Ureter (tissue), 1 donor: ENCODE measurements at regions not wholly inside any gene's neighbourhood (a gene's known extent, or its start where the extent isn't known, plus 50 kb on each side); places are given as distances from the start of the nearest gene placed in this dataset.

Experiments
- DNase-seq: peaks from one replicate; pipeline ENCODE4 v3.0.0-alpha.2; 2020; ENCODE audit warnings: low spot score
- donor health status: DM: yes; HTN: yes; CAD: no.

- no peak for DNase-seq
These were observed 277.4 kb upstream of the CHRNA7 start for GRCh38 chr15:31752905-31753304.

DNA sequence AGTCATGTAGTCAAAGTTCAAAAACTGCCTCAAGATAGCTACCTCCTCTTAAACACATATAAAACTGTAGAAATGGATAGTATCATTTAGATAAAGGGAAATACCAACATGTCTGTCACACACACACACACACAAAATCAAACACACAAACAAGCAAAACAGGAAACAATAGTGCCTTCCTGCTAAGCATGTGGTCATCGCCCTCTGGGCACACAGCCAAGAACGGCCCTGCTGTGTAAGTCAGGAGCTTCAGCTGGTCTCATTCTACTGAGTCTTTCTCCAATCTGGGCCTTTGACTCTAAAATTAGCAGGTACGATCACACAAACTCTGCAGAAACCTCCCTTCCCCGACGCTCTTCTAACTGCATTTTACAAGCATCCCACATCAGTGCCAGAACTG, 272.2 kb upstream of the CHRNA7 start:
- DNase-seq, result peak; percentile 88

GRCh38 chr15:31768055-31768454, 262.3 kb upstream of the CHRNA7 start:
- no peak for DNase-seq

DNA sequence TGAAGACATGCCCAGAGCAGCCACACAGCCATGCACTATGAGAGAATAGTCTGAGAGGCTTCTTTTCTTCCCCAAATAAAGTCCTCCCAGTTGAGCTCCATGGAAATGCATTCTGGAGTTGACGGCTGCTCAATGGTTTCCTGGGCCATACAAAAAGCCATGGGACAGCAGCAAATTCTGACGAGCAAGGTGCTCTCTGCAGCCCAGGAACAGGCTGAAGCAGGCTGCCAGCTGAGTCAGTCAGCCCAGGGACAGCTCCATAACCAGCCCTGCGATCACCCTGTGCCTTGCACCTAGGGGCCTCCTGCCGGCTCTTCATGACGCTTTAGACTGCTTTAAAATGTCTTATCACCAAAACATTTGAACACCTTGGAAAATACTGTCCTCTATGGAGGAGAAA, 256.3 kb upstream of the CHRNA7 start:
- DNase-seq, result no peak

GRCh38 chr15:31776039-31776438, 254.3 kb upstream of the CHRNA7 start:
- no peak for DNase-seq

DNA sequence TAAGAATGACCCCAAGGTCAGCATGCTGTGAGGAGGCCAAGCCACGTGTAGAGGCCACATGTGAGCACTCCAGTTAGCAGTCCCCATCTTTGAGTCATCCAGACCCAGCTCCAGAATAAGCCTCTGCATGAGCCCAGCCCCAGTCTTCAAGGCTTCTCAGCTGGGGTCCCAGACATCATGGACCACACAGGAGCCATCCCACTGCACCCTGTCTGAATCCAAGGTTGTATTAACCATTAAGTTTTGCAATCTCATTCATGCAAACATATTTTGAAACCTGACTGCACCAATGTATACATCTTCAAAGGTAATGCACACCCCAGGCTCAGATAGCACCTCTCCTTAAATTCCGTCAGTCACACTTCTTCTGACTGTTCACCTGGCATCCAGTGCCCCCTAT, 249.1 kb upstream of the CHRNA7 start:
- DNase-seq, result no peak

DNA sequence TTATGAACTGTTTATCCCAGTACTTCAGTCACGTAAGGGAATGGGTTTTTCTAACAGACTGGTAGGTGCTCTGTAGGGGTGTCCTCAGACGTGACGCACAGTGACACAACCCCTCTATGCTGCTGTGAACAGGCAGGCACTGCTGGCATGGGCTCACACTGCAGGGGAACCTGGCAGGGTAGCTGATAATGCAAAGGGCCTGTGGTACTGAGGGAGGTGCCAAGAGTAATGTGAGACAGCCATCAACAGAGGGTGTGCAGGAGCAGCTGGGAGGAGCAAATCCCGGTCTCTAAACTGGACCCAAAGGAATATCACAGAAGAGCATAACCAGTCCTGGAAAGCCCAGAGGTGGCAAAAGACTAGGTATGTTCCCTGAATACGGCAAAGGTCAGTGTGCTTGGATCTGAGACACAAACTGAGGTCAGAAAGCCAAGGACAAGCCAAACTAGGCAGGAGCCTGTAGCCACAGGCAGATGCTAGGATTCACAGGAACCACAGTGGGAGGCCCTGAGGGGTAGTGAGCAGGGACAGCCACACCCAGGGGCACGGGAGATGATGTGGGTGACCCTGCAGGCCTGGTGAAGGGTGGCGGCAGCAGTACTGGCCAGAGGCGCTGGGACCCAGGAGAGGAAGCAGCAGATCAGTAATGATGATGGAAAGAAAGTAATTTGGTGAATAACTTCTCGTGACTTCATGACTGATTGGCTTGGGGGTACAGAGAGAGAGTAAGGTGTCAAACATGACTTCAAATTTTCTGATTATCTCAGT, 248.1 kb upstream of the CHRNA7 start:
- DNase-seq, result no peak

DNA sequence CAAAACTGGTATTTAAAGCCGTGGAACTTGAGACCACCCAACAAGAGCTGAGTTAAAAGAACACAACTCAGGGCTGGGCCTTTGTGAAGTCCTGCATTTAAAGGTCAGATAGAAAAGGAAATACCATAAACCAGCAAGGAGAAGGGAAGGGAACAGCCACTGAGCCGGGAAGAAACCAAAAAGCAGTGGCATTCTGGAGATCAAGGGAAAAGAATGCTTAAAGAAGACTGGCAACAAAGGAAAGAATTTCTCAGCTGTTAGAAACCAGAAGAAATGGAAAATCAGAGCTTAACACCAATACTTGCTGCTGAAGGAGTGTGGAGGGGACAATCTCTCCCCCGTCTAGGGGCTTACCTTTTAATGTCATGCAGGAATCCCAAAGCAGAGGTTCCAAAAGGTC, 247.4 kb upstream of the CHRNA7 start:
- DNase-seq, result no peak

- no peak for DNase-seq
These were observed 244.0 kb upstream of the CHRNA7 start for GRCh38 chr15:31786360-31786759.

- DNase-seq, result no peak
These were observed 242.2 kb upstream of the CHRNA7 start for GRCh38 chr15:31788104-31788503.

GRCh38 chr15:31792611-31793199, 237.6 kb upstream of the CHRNA7 start:
- DNase-seq, result no peak

- no peak for DNase-seq
These were observed 231.0 kb upstream of the CHRNA7 start for GRCh38 chr15:31799319-31799714.

DNA sequence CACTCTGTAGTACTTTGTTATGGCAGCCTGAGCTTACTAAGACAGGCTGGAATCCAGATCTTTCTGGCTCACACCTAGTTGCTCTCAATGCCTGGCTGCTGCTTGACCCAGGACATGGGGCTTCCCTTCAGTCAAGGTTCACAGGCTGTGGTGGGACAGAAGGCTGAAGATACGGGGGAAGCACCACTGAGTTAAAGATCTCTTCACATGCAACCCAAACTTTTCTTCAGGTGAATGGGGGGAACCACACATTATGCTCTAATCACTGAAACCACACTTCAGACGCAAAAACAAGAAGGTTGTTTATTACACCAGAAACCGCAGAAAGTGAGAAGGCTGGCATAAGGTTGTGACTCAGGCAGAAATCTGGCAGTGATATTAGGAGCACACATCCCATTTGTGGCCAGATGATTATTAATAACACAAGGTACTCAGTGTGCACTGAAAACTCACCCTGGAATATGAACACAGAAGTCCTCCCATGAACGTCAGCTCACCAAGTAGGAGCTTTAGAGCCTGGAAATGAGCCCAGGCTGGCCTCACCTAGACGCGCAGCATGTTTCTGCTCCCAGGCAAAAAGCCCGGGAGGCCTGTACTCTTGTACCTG, 230.5 kb upstream of the CHRNA7 start:
- DNase-seq, result no peak

DNA sequence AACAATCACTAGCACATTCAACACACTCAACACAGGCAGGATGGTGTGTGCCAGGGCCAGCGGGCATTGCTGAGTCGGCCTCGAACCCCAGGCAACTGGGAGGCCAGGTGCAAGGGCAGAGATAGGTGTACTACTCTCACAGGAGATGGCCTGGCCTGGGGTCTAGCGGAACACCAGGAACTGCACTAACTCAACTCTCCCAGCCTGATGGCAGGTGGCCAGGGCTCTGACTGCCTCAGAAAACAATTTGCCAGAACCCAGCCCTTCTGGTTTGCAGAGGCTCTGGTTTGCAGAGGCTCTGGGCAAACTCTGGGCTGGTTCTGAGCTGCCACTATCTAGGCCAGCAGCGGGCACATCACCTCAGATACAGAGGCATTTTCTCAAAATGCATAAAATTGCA, 229.2 kb upstream of the CHRNA7 start:
- DNase-seq, result no peak

GRCh38 chr15:31802761-31803160, 227.6 kb upstream of the CHRNA7 start:
- DNase-seq, result no peak

- no peak for DNase-seq
These were observed 226.9 kb upstream of the CHRNA7 start for GRCh38 chr15:31803388-31803884.

DNA sequence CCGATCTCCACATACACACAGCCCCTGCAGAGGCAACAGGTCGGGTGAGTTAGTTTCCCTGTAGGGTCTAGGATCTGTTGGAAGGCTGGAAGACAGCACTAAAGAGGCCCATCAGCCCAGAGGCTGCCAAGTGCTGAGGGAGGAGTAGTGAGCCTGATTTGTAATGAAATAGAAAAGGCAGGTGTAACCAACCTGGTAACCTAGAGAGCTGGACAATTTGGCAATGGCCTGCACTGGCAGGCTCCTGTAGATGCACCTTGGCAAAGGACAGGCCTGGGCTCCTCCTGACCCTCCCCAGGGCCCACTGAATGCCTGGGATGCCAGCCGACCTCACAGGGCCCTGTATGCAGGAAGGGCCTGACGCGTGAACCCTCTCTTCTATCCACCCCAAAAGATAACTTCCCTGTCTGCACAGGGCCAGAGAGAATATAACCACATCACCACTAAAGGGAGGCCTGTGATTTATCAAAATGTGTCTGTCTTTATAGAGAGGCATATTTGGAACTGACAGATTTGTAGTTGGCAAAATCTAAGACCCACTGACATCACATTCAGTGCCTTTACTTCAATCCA, 225.1 kb upstream of the CHRNA7 start:
- DNase-seq, result no peak

GRCh38 chr15:31806106-31806505, 224.2 kb upstream of the CHRNA7 start:
- DNase-seq, result no peak

DNA sequence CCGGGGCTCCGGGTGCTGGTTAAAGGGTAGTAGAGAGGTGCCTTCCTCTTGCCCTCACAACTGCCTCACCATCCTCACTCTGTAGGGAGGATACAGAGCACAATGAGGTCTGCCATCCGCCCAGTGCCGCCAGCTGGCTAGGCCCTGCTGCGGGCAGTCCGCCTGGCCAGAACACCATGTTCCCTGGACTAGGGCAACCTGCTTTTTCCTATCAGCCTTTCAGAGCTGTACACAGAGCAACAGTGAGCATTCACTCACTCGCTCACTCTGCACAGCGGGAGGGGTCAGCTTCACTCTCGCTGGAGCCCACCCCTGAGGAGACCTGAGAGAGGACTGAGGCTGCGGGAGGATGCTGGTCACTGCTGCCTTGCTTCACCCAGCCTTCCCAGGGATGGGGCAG, 218.7 kb upstream of the CHRNA7 start:
- no peak for DNase-seq

GRCh38 chr15:31814082-31814481, 216.2 kb upstream of the CHRNA7 start:
- DNase-seq, result no peak

DNA sequence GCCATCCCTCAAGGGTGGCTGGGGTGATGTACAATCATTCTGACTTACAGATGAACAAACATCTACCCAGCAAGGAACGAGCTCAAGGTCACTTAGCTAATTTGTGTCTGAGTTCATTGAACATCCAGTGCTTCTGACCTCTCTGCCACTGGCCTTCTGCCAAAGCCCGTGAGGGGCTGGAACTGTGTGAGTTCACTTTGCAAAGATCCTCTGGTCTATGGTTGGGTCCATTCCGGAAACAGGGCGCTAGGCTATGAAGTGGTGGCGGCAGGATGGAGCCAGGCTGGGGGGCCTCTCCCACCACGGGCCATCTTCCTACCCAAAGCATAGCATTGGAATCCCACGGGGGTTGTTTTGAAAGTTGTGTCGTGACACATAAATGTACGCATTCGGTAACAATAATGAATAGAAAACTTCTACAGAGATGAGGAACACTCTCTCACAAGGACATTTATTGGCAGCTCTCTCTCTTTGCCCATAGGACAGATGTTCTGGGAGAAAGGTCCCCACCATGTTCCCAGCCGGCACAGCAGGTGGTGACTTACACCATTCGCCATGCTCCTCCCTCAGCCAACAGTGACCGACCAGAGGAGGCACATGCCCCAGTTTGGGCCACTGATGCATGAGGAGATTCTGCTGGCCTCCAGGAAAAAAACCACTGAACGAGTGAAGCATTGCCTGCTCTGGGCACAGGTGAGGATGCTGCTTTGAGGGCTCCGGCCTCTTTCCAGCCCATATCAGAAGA, 214.7 kb upstream of the CHRNA7 start:
- DNase-seq, result no peak

DNA sequence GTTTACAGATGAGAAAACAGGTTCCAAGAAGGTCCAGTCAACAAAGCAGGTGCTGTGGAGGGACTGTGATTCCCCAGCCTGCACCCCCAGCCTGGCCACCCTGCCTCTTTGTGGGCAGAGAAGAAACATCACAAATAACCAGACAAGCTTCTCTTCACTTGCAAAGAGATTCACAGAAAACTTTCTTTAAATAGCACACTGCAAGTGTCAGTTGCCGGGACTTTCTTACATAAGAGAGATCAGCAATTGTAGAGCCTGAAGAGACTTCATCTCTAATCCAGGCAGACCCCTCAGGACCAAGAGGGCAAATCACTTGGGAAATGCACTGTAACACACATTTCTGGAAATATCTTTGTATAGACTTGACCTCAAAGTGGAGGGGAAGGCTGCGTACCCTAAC, 207.9 kb upstream of the CHRNA7 start:
- DNase-seq, result no peak
